GM18867 (cell line): ENCODE measurements at regions not wholly inside any gene's neighbourhood (a gene's known extent, or its start where the extent isn't known, plus 50 kb on each side); places are given as distances from the start of the nearest gene placed in this dataset.
"Not testable (repeated sequence)": the region's sequence is repeated elsewhere in the genome, so short reads cannot be mapped to it uniquely, and the experiment has no call there.

Experiments
- ATAC-seq: cut with Tn5 transposase; IDR thresholded peaks from one replicate; pipeline ENCODE4 v1.9.1; 2021; ENCODE audit warnings: mild to moderate bottlenecking, moderate library complexity; ENCODE audit not compliant: unreplicated experiment

- ATAC-seq: no peak
These were observed 137.9 kb downstream of the TNFSF18 start for GRCh38 chr1:172912765-172913260.

DNA sequence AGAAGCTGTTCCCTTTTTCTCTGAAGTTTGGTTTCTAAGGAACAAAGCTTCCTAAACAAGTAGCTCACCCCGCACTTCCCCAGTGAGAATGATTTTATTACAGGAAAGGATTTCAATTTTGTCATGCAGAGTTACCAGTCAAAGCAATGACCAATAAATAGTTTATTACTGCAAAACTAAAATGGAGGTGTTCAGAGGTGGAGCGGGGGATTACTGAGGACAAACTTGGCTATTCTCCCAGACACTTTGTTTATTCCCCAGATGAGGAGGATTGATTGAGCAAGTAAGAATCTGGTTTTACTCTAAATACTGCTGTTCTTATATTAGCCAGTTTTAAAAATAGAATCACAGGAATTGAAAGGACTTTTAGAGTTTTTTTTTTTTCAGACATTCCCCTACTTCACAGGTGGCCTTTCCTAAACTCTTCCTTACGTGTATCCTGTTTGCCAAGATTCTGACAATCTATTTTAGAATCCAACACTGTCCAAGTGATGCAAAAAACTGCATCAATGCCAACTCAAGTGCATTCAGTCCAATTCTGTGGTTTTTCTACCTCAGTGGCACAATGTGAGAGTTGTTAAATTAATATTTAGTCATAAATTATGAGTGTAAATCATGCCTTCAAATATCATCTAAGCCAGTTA, 136.1 kb downstream of the TNFSF18 start:
- ATAC-seq: no peak

- no peak for ATAC-seq
These were observed 135.5 kb downstream of the TNFSF18 start for GRCh38 chr1:172915271-172915670.

- ATAC-seq: no peak
These were observed 134.6 kb downstream of the TNFSF18 start for GRCh38 chr1:172916116-172916515.

DNA sequence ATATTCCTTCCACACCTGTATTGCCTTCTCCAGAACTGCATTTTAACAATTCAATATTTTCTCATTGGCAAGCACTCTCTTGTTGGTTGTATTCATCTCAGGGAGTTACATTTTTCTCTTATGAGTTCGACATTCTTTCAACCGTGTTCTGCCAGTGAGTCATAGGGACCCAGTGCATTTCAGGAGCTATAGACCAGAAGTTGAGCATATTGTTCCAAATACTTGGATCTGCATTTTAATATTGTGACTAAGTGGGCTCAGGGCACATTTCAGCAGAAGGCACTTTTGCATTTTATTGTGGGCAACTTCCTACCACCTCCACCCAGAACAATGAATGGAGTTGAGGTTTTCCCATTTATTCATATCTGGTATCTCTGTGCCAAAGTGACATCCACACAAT, 132.8 kb downstream of the TNFSF18 start:
- ATAC-seq: no peak

DNA sequence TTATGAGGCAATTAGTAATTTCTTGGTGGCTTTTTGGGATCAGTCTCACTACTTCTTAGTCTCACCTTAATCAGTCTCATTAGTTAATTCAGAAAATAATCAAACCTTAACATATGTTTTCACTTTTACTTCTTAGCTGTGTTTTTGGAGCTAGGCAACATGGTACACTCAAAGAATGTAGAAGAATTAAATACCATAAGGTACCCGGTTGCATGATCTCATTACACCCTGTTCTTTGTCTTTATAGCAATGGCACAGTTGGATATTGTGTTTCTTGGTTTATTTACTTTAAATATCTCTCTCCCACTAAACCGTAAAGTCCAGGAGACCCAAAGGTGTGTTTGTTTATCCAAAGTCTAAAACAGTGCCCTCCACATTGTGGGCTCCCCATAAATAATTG, 132.3 kb downstream of the TNFSF18 start:
- no peak for ATAC-seq

- no peak for ATAC-seq
These were observed 124.7 kb downstream of the TNFSF18 start for GRCh38 chr1:172926070-172926469.

DNA sequence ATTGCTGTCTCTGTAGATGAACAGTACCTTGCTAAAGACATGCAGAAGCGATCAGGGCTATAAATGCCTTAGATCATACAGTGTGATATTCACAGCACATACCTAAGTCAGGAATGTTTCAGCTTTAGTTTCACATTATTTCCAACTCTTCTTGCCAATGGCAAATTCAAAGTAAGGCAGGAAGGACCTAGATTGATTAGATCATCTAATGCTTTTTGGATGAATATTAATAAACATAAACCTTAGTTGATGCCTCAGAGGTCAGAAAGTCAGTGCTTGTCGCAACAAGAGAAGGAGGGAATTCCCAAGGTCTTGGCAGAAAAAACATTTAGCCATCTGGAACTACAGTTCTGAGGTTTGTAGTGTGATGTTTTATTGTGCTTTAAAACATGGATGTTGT, 122.3 kb downstream of the TNFSF18 start:
- no peak for ATAC-seq

- no peak for ATAC-seq
These were observed 121.7 kb downstream of the TNFSF18 start for GRCh38 chr1:172929006-172929405.

- ATAC-seq: no peak
These were observed 120.6 kb downstream of the TNFSF18 start for GRCh38 chr1:172930142-172930541.

DNA sequence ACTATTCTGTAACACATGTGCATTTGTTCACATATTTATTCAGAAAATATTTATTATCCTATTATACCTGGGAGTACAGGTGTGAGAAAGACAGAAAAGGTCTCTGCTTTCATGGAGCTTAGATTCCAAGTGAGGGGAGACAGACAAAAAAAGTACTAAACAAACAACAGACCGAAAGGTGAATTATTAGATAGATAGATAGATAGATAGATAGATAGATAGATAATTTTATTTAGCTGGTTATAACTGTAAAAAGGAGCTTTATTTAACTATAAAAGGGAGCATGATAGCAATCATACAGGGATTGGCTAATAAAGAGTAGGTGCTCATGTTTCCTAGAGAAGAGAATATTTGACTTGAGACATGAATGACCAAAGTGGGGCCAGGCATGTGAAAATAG, 119.4 kb downstream of the TNFSF18 start:
- ATAC-seq: no peak

GRCh38 chr1:172931761-172932160, 119.0 kb downstream of the TNFSF18 start:
- no peak for ATAC-seq

- no peak for ATAC-seq
These were observed 117.8 kb downstream of the TNFSF18 start for GRCh38 chr1:172932981-172933380.

- no peak for ATAC-seq
These were observed 116.4 kb downstream of the TNFSF18 start for GRCh38 chr1:172934417-172934762.

DNA sequence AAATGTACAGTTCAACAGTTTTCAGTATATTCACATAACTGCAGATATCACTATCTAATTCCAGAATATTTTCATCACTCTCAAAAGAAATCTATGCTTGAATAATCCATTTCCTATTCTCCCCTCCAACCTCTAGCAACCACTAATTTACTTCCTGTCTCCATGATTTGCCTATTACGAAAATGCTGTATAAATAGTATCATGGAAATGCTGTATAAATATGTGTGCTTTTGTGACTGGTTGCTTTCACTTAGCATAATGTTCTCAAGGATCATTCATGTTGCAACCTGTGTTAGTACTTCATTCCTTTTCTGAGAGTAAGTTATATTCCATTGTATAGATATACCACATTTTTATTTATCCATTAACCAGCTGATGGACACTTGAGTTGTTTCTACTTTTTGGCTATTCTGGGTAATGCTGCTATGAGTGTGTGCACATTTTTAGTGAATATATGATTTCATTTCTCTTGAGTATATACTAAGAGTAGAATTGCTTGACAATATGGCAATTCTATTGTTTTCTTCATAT, 115.6 kb downstream of the TNFSF18 start:
- ATAC-seq: no peak

DNA sequence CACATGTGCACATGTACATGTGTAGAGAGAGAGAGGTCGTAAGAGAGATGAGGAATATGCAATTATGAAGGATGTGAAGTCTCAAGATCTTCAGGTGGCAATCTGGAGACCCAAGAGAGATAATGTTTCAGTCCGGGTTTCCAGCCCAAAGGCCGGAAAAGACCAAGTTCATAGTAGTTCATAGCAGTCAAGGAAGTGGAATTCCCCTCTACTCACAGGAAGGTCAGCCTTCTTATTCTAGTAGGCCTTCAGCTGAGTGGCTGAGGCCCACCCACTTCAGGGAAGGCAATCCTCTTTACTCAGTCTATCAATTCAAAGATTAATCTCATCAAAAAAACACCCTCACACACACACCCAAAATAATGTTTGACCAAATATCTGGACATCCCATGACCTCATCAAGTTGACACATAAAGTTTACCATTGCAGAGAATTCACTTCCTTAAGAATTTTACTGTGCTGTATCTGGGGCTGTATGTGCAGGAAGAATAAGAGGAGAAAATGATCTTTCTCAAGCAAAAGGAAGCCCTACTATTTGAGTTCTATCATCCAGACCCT, 114.6 kb downstream of the TNFSF18 start:
- ATAC-seq: no peak

DNA sequence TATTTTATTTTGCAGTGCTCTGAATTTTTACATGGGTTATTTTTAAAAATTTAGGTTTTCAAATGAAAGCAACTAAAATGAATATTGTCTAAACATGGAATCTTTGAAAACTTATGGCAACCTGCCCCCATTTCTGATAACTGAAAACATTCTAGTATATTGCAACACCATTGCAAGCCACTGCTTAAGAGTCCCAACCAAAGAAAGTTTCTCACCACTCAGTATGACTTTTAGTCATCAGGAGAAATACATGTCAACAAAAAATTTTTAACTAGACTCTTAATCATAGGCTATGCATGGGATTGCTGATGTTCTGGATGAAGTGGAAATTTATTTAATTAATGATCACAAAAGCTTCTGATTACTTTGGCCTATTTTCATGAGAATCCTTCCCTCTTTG, 112.1 kb downstream of the TNFSF18 start:
- ATAC-seq: no peak

DNA sequence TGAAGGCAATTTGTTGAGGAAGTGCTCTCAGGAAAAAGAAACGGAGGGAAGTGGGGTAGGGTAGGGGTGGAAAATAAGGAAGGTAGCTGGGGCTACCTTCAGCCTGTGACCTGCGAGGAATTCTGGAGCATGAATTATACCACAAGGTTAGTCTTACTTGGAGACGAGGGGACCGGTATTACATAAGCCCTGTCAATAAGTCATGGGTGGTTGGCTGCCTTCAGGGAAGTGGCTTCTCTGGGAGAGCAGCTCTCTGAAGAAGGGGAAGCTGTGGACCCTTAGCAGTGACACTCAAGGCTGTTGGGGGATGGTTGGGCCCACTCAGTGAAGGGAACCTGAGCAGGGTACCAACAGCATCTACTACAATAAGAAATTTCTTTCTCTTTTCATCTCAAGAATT, 111.3 kb downstream of the TNFSF18 start:
- no peak for ATAC-seq

DNA sequence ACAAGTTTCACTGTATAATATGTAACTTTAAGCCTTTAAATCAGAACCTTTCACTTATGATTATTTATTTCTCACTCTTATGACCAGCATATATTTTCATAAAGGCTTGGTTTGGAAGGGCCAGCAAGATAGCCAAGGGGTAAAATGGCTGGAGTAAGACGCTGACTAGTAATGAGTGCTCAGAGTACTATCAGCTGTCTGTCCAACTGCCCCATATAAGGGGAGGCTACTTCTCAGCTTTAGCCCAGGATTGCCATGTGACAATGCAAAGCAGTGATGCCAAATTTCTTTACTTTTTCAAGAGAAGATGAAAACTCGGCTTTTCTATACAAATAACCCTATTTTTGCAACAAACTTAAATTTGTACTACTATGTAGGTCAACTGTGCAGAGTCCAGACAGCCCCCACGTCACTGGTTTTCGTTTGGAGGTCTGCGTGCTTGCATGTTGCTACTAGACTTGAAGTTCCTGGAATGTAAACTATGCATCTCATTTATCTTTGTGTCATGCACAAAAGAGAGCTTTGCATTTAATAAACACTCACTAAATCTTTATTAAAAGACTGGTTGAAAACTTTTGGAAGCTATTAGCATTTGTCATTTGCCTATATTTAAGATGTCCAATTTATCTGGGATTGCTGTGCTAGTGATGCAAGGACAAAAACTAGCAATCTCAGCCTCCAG, 110.4 kb downstream of the TNFSF18 start:
- ATAC-seq: no peak

DNA sequence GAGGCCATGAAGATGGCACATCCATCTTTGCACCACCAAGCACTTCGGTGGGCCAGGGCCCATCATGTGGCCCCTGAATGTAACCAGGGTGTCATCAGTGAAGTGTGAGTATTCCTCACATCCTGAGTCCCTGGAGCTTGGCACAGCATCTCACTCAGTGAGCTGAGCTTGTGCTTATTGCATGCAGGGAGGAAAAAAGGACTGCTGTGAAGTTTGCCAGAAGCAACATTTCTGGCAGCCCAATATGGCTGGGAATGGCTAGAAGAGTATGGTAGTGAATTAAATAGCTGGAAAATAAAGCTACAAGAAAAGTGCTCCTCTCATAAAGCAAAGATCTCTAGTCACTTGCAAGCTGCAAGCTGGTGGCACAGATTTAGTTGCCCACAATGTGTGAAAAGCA, 109.3 kb downstream of the TNFSF18 start:
- no peak for ATAC-seq

GRCh38 chr1:172941945-172942344, 108.8 kb downstream of the TNFSF18 start:
- no peak for ATAC-seq

- not testable (repeated sequence) for ATAC-seq
These were observed 107.6 kb downstream of the TNFSF18 start for GRCh38 chr1:172943138-172943537.
